ENCODE measurements at regions not wholly inside any gene's neighbourhood (a gene's known extent, or its start where the extent isn't known, plus 50 kb on each side); places are given as distances from the start of the nearest gene placed in this dataset.

GRCh38 chr3:128569756-128570155 is 76.8 kb upstream of the GATA2 start:
- no peak for DNase-seq

GRCh38 chr3:128568602-128569490 is 75.8 kb upstream of the GATA2 start:
- no peak for DNase-seq

- DNase-seq = no peak
These were observed 74.8 kb upstream of the GATA2 start for GRCh38 chr3:128567705-128568356.

GRCh38 chr3:128567141-128567540 is 74.1 kb upstream of the GATA2 start:
- DNase-seq = no peak

- no peak for DNase-seq
These were observed 70.4 kb upstream of the GATA2 start for GRCh38 chr3:128563439-128563838.

- DNase-seq = no peak
These were observed 68.5 kb upstream of the GATA2 start for GRCh38 chr3:128561504-128561903.

GRCh38 chr3:128560768-128561167 is 67.8 kb upstream of the GATA2 start:
- DNase-seq = no peak

- no peak for DNase-seq
These were observed 66.7 kb upstream of the GATA2 start for GRCh38 chr3:128559486-128560225.

- no peak for DNase-seq
These were observed 64.7 kb upstream of the GATA2 start for GRCh38 chr3:128557531-128558280.

- no peak for DNase-seq
These were observed 63.9 kb upstream of the GATA2 start for GRCh38 chr3:128556907-128557306.

GRCh38 chr3:128556384-128556783 is 63.4 kb upstream of the GATA2 start:
- DNase-seq = no peak

GRCh38 chr3:128555841-128556240 is 62.8 kb upstream of the GATA2 start:
- DNase-seq = no peak

GRCh38 chr3:128555098-128555825 is 62.3 kb upstream of the GATA2 start:
- peak; percentile 17 for DNase-seq

GRCh38 chr3:128554465-128555097 is 61.6 kb upstream of the GATA2 start:
- no peak for DNase-seq

- DNase-seq = no peak
These were observed 61.1 kb upstream of the GATA2 start for GRCh38 chr3:128554100-128554464.

GRCh38 chr3:128553560-128553959 is 60.6 kb upstream of the GATA2 start:
- no peak for DNase-seq

- no peak for DNase-seq
These were observed 58.9 kb upstream of the GATA2 start for GRCh38 chr3:128551867-128552266.

- no peak for DNase-seq
These were observed 58.5 kb upstream of the GATA2 start for GRCh38 chr3:128551451-128551850.

GRCh38 chr3:128550471-128551126 is 57.6 kb upstream of the GATA2 start:
- no peak for DNase-seq

- no peak for DNase-seq
These were observed 57.1 kb upstream of the GATA2 start for GRCh38 chr3:128550113-128550440.
